GM23338 (cell line): ENCODE measurements at regions not wholly inside any gene's neighbourhood (a gene's known extent, or its start where the extent isn't known, plus 50 kb on each side); places are given as distances from the start of the nearest gene placed in this dataset.

Experiments used
- ATAC-seq: fragments of 200-7000 bp; cut with Tn5 transposase; 3 replicates; pipeline ENCODE4 v1.9.1; 2020
- DNase-seq: peaks from one replicate; pipeline ENCODE4 v3.0.0-alpha.2; 2015; ENCODE audit warnings: low spot score
- H2AFZ ChIP-seq: fragments of 200-600 bp; sonication (generic); 2 replicates; pipeline ENCODE4 v1.8.0; 2016; ENCODE audit warnings: antibody characterized with exemption, mild to moderate bottlenecking, moderate library complexity
- H3F3A ChIP-seq: fragments of 200-600 bp; sonication (generic); replicated peaks from 2 replicates; pipeline ENCODE4 v1.8.0; 2017; ENCODE audit warnings: antibody characterized with exemption, mixed run types, low read depth
- H3K27ac ChIP-seq: fragments of 200-600 bp; sonication (generic); 2 replicates; pipeline ENCODE4 v1.6.1; 2016; ENCODE audit warnings: low read depth
- H3K27me3 ChIP-seq: fragments of 200-600 bp; sonication (generic); 2 replicates; pipeline ENCODE4 v1.8.0; 2016; ENCODE audit warnings: mild to moderate bottlenecking, mixed run types, moderate library complexity; ENCODE audit not compliant: insufficient read depth
- H3K36me3 ChIP-seq: fragments of 200-600 bp; sonication (generic); 2 replicates; pipeline ENCODE4 v1.8.0; 2016; ENCODE audit warnings: mild to moderate bottlenecking; ENCODE audit not compliant: insufficient read depth
- H3K4me1 ChIP-seq: fragments of 200-600 bp; sonication (generic); 2 replicates; pipeline ENCODE4 v1.8.0; 2016; ENCODE audit warnings: mild to moderate bottlenecking, moderate library complexity; ENCODE audit not compliant: insufficient read depth
- H3K4me2 ChIP-seq: fragments of 200-600 bp; sonication (generic); 2 replicates; pipeline ENCODE4 v1.7.1; 2017; ENCODE audit warnings: mixed run types
- H3K4me3 ChIP-seq: fragments of 200-600 bp; sonication (generic); 2 replicates; pipeline ENCODE4 v1.6.1; 2016; ENCODE audit warnings: mixed run types
- H3K79me2 ChIP-seq: fragments of 200-600 bp; sonication (generic); replicated peaks from 2 replicates; pipeline ENCODE4 v1.8.0; 2017; ENCODE audit warnings: mild to moderate bottlenecking; ENCODE audit not compliant: insufficient read depth
- H3K9me2 ChIP-seq: fragments of 200-600 bp; sonication (generic); 2 replicates; pipeline ENCODE4 v1.8.0; 2017; ENCODE audit not compliant: insufficient read depth
- H4K20me1 ChIP-seq: fragments of 200-600 bp; sonication (generic); replicated peaks from 2 replicates; pipeline ENCODE4 v1.8.0; 2017; ENCODE audit warnings: mild to moderate bottlenecking; ENCODE audit not compliant: insufficient read depth
- H3K27ac Mint-ChIP-seq: 2 replicates; pipeline ENCODE4 v1.8.0; 2020; ENCODE audit warnings: inconsistent platforms, mild to moderate bottlenecking, moderate library complexity, mixed read lengths
- H3K27me3 Mint-ChIP-seq: 3 replicates; pipeline ENCODE4 v1.8.0; 2022; ENCODE audit warnings: low read depth, mild to moderate bottlenecking, moderate library complexity, mixed read lengths, inconsistent platforms; ENCODE audit not compliant: insufficient read depth, poor library complexity
- H3K36me3 Mint-ChIP-seq: 3 replicates; pipeline ENCODE4 v1.8.0; 2021; ENCODE audit warnings: low read depth, mild to moderate bottlenecking, inconsistent platforms, moderate library complexity, mixed read lengths
- H3K4me1 Mint-ChIP-seq: 3 replicates; pipeline ENCODE4 v1.8.0; 2020; ENCODE audit warnings: mild to moderate bottlenecking, inconsistent platforms, mixed read lengths
- H3K4me3 Mint-ChIP-seq: 3 replicates; pipeline ENCODE4 v1.8.0; 2021; ENCODE audit warnings: moderate library complexity, mild to moderate bottlenecking, inconsistent platforms, mixed read lengths
- H3K9me3 Mint-ChIP-seq: 3 replicates; pipeline ENCODE4 v1.8.0; 2020; ENCODE audit warnings: moderate library complexity, mild to moderate bottlenecking, inconsistent platforms, mixed read lengths
- CREB1 ChIP-seq: fragments of 250-450 bp; sonication (Bioruptor Pico); IDR thresholded peaks from 2 replicates; pipeline ENCODE4 v1.5.0; 2020; ENCODE audit warnings: low read depth, mild to moderate bottlenecking, moderate library complexity
- CTCF ChIP-seq, 2 experiments: fragments of 200-600 bp in 1 of 2; sonication (generic) in 1 of 2; conservative IDR thresholded peaks; 2 replicates each; pipeline versions ENCODE4 v1.5.1 to v1.6.1; 2016 to 2017; ENCODE audit warnings: antibody characterized with exemption in 2 of 2, low read depth in 2 of 2, mild to moderate bottlenecking in 2 of 2, moderate library complexity in 1 of 2
- EZH2 ChIP-seq: fragments of 200-600 bp; sonication (generic); IDR thresholded peaks from one replicate; pipeline ENCODE4 v1.8.0; 2017; ENCODE audit warnings: antibody characterized with exemption, mild to moderate bottlenecking, low read depth; ENCODE audit not compliant: unreplicated experiment
- EZH2phosphoT487 ChIP-seq: fragments of 200-600 bp; sonication (generic); IDR thresholded peaks from one replicate; pipeline ENCODE4 v1.8.1; 2018; ENCODE audit warnings: antibody characterized with exemption; ENCODE audit not compliant: unreplicated experiment
- JUNB ChIP-seq: IDR thresholded peaks from one replicate; pipeline ENCODE4 v1.6.1; 2016; ENCODE audit warnings: antibody characterized with exemption; ENCODE audit not compliant: unreplicated experiment
- NANOG ChIP-seq: IDR thresholded peaks from 2 replicates; pipeline ENCODE4 v1.6.1; 2016; ENCODE audit warnings: antibody characterized with exemption, borderline replicate concordance
- POLR2AphosphoS5 ChIP-seq: IDR thresholded peaks from 2 replicates; pipeline ENCODE4 v1.6.1; 2016; ENCODE audit warnings: antibody characterized with exemption, low read depth
- STAT1 ChIP-seq: IDR thresholded peaks from one replicate; pipeline ENCODE4 v1.6.1; 2016; ENCODE audit warnings: antibody characterized with exemption; ENCODE audit not compliant: unreplicated experiment
- ZNF114 ChIP-seq: fragments of 250-450 bp; sonication (Bioruptor Pico); IDR thresholded peaks from 2 replicates; pipeline ENCODE4 v1.5.0; 2020; ENCODE audit warnings: mild to moderate bottlenecking, moderate library complexity
- ZNF331 ChIP-seq: fragments of 250-450 bp; sonication (Bioruptor Pico); IDR thresholded peaks from 2 replicates; pipeline ENCODE4 v1.5.0; 2020; ENCODE audit warnings: low read depth, mild to moderate bottlenecking, moderate library complexity
- ZNF462 ChIP-seq: fragments of 250-450 bp; sonication (Bioruptor Pico); IDR thresholded peaks from 2 replicates; pipeline ENCODE4 v1.5.0; 2020; ENCODE audit warnings: mild to moderate bottlenecking, moderate library complexity
- TF ChIP-seq, protein P1 (sequence below): IDR thresholded peaks from 2 replicates; pipeline ENCODE4 v1.6.1; 2016; ENCODE audit warnings: antibody characterized with exemption
- TF ChIP-seq, protein P2 (sequence below): IDR thresholded peaks from one replicate; pipeline ENCODE4 v1.6.1; 2018; ENCODE audit warnings: antibody characterized with exemption; ENCODE audit not compliant: unreplicated experiment

GRCh38 chr5:174243904-174244303 is 198.4 kb downstream of the NSG2 start:
- Histone ChIP-seq H3K4me3 (no peak overlapping the region), H3K27me3 (no peaks in the 10 kb centered on the region), H3K4me2 (no peak overlapping the region), H3F3A (no peaks in the 10 kb centered on the region), H4K20me1 (no peaks in the 10 kb centered on the region), H3K4me1 (no peaks in the 10 kb centered on the region), H2AFZ (no peak overlapping the region), H3K36me3 (no peaks in the 10 kb centered on the region), H3K79me2 (no peaks in the 10 kb centered on the region), H3K9me2 (no peaks in the 10 kb centered on the region), H3K27ac (no peak overlapping the region)
- no peak for ATAC-seq
- peaks cover 6% of the 10 kb centered on the region for H3K9me3 Mint-ChIP-seq
- DNase-seq, result no peak
- H3K27me3 Mint-ChIP-seq, result no peaks in the 10 kb centered on the region
- no peak overlapping the region for H3K4me3 Mint-ChIP-seq
- TF ChIP-seq EZH2phosphoT487 (no peak), STAT1 (no peak), ZNF331 (CRISPR knock-in tag) (no peak), NANOG (no peak), JUNB (no peak), ZNF114 (no peak), CTCF (conservative IDR thresholded peaks at IDR 0.05; ENCODE audit: low read depth in 2 of 2) (no peak), ZNF462 (CRISPR knock-in tag) (no peak), CREB1 (CRISPR knock-in tag) (no peak), POLR2AphosphoS5 (no peak), EZH2 (no peak)
- TF ChIP-seq, protein P1, sequence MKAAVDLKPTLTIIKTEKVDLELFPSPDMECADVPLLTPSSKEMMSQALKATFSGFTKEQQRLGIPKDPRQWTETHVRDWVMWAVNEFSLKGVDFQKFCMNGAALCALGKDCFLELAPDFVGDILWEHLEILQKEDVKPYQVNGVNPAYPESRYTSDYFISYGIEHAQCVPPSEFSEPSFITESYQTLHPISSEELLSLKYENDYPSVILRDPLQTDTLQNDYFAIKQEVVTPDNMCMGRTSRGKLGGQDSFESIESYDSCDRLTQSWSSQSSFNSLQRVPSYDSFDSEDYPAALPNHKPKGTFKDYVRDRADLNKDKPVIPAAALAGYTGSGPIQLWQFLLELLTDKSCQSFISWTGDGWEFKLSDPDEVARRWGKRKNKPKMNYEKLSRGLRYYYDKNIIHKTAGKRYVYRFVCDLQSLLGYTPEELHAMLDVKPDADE, result no peak
- TF ChIP-seq, protein P2, sequence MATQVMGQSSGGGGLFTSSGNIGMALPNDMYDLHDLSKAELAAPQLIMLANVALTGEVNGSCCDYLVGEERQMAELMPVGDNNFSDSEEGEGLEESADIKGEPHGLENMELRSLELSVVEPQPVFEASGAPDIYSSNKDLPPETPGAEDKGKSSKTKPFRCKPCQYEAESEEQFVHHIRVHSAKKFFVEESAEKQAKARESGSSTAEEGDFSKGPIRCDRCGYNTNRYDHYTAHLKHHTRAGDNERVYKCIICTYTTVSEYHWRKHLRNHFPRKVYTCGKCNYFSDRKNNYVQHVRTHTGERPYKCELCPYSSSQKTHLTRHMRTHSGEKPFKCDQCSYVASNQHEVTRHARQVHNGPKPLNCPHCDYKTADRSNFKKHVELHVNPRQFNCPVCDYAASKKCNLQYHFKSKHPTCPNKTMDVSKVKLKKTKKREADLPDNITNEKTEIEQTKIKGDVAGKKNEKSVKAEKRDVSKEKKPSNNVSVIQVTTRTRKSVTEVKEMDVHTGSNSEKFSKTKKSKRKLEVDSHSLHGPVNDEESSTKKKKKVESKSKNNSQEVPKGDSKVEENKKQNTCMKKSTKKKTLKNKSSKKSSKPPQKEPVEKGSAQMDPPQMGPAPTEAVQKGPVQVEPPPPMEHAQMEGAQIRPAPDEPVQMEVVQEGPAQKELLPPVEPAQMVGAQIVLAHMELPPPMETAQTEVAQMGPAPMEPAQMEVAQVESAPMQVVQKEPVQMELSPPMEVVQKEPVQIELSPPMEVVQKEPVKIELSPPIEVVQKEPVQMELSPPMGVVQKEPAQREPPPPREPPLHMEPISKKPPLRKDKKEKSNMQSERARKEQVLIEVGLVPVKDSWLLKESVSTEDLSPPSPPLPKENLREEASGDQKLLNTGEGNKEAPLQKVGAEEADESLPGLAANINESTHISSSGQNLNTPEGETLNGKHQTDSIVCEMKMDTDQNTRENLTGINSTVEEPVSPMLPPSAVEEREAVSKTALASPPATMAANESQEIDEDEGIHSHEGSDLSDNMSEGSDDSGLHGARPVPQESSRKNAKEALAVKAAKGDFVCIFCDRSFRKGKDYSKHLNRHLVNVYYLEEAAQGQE, result no peak
- peaks cover 5% of the 10 kb centered on the region; the same call in 2 of the 3 replicates for H3K36me3 Mint-ChIP-seq
- H3K4me1 Mint-ChIP-seq, result no peaks in the 10 kb centered on the region
- H3K27ac Mint-ChIP-seq, result no peak overlapping the region
